ENCODE measurements at regions not wholly inside any gene's neighbourhood (a gene's known extent, or its start where the extent isn't known, plus 50 kb on each side); places are given as distances from the start of the nearest gene placed in this dataset.
"Not testable (repeated sequence)": the region's sequence is repeated elsewhere in the genome, so short reads cannot be mapped to it uniquely, and the experiment has no call there.

GRCh38 chrX:44096666-44097065 lies 123.5 kb upstream of the NDP start:
- no peak for DNase-seq (ENCODE audit: low read depth in 4 of 4, low spot score in 3 of 4)

- no peak for DNase-seq (ENCODE audit: low read depth in 4 of 4, low spot score in 3 of 4)
These were observed 121.8 kb upstream of the NDP start for GRCh38 chrX:44094821-44095530.

GRCh38 chrX:44093431-44093830 lies 120.2 kb upstream of the NDP start:
- DNase-seq (ENCODE audit: low read depth in 4 of 4, low spot score in 3 of 4): no peak

GRCh38 chrX:44092778-44093177 lies 119.6 kb upstream of the NDP start:
- DNase-seq (ENCODE audit: low read depth in 4 of 4, low spot score in 3 of 4): no peak

- no peak for DNase-seq (ENCODE audit: low read depth in 4 of 4, low spot score in 3 of 4)
These were observed 115.4 kb upstream of the NDP start for GRCh38 chrX:44088510-44089144.

GRCh38 chrX:44085209-44085608 lies 112.0 kb upstream of the NDP start:
- DNase-seq (ENCODE audit: low read depth in 4 of 4, low spot score in 3 of 4): no peak

GRCh38 chrX:44082829-44083228 lies 109.6 kb upstream of the NDP start:
- DNase-seq (ENCODE audit: low read depth in 4 of 4, low spot score in 3 of 4): no peak

GRCh38 chrX:44080083-44080482 lies 106.9 kb upstream of the NDP start:
- DNase-seq (ENCODE audit: low read depth in 4 of 4, low spot score in 3 of 4): no peak

GRCh38 chrX:44072631-44073030 lies 99.4 kb upstream of the NDP start:
- no peak for DNase-seq (ENCODE audit: low read depth in 4 of 4, low spot score in 3 of 4)

GRCh38 chrX:44071847-44072551 lies 98.8 kb upstream of the NDP start:
- no peak for DNase-seq (ENCODE audit: low read depth in 4 of 4, low spot score in 3 of 4)

- DNase-seq (ENCODE audit: low read depth in 4 of 4, low spot score in 3 of 4): no peak
These were observed 98.0 kb upstream of the NDP start for GRCh38 chrX:44071070-44071645.

GRCh38 chrX:44068043-44068442 lies 94.9 kb upstream of the NDP start:
- no peak for DNase-seq (ENCODE audit: low read depth in 4 of 4, low spot score in 3 of 4)

- DNase-seq (ENCODE audit: low read depth in 4 of 4, low spot score in 3 of 4): no peak
These were observed 90.4 kb upstream of the NDP start for GRCh38 chrX:44063606-44064005.

GRCh38 chrX:44062840-44063239 lies 89.7 kb upstream of the NDP start:
- no peak for DNase-seq (ENCODE audit: low read depth in 4 of 4, low spot score in 3 of 4)

- peak in 2 of 4 donors; percentile 10 to 11 for DNase-seq (ENCODE audit: low read depth in 4 of 4, low spot score in 3 of 4)
These were observed 88.9 kb upstream of the NDP start for GRCh38 chrX:44061968-44062614.

GRCh38 chrX:44060221-44060620 lies 87.0 kb upstream of the NDP start:
- DNase-seq (ENCODE audit: low read depth in 4 of 4, low spot score in 3 of 4): no peak

- no peak for DNase-seq (ENCODE audit: low read depth in 4 of 4, low spot score in 3 of 4)
These were observed 85.1 kb upstream of the NDP start for GRCh38 chrX:44058339-44058738.

GRCh38 chrX:44055638-44056037 lies 82.4 kb upstream of the NDP start:
- DNase-seq (ENCODE audit: low read depth in 4 of 4, low spot score in 3 of 4): no peak

GRCh38 chrX:44054863-44055601 lies 81.8 kb upstream of the NDP start:
- no peak for DNase-seq (ENCODE audit: low read depth in 4 of 4, low spot score in 3 of 4)

- DNase-seq (ENCODE audit: low read depth in 4 of 4, low spot score in 3 of 4): not testable (repeated sequence)
These were observed 71.9 kb upstream of the NDP start for GRCh38 chrX:44045106-44045505.
